ENCODE measurements at regions not wholly inside any gene's neighbourhood (a gene's known extent, or its start where the extent isn't known, plus 50 kb on each side); places are given as distances from the start of the nearest gene placed in this dataset.
A peak's percentile ranks its signal among the peaks of the same experiment; 100 is the strongest.
"Not testable (repeated sequence)": the region's sequence is repeated elsewhere in the genome, so short reads cannot be mapped to it uniquely, and the experiment has no call there.

GRCh38 chr13:99751517-99752199 lies 219.9 kb downstream of the ZIC5 start:
- no peak for DNase-seq (ENCODE audit: extremely low read depth in 1 of 11, low read depth in 9 of 11, low spot score in 4 of 11)

- no peak for DNase-seq (ENCODE audit: extremely low read depth in 1 of 11, low read depth in 9 of 11, low spot score in 4 of 11)
These were observed 220.6 kb downstream of the ZIC5 start for GRCh38 chr13:99750951-99751350.

- DNase-seq (ENCODE audit: extremely low read depth in 1 of 11, low read depth in 9 of 11, low spot score in 4 of 11): no peak
These were observed 222.1 kb downstream of the ZIC5 start for GRCh38 chr13:99749271-99750019.

- no peak for DNase-seq (ENCODE audit: extremely low read depth in 1 of 11, low read depth in 9 of 11, low spot score in 4 of 11)
These were observed 224.2 kb downstream of the ZIC5 start for GRCh38 chr13:99747403-99747710.

- peak in 1 of 11 donors; percentile 5 for DNase-seq (ENCODE audit: extremely low read depth in 1 of 11, low read depth in 9 of 11, low spot score in 4 of 11)
These were observed 224.7 kb downstream of the ZIC5 start for GRCh38 chr13:99746637-99747402.

GRCh38 chr13:99743094-99743493 lies 228.5 kb downstream of the ZIC5 start:
- DNase-seq (ENCODE audit: extremely low read depth in 1 of 11, low read depth in 9 of 11, low spot score in 4 of 11): no peak

DNA sequence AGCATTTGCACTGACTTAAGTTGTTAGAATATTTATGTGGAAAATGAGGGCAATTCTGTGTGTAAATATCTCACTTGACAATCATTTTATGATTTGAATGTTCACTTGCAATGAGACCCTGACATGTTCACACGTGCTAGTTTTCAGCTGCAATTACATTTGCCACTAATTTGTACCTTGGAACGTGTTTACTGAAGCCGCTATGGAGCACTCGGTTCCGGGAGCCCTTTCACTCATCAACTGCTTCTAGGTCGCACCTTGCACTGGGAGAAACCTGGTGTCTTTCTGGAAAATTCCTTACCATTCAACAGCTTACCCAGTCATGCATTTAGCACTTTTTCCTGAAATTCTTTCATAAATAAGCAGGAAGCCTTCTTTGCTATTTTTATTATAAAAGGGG lies 229.6 kb downstream of the ZIC5 start:
- DNase-seq (ENCODE audit: extremely low read depth in 1 of 11, low read depth in 9 of 11, low spot score in 4 of 11): no peak

DNA sequence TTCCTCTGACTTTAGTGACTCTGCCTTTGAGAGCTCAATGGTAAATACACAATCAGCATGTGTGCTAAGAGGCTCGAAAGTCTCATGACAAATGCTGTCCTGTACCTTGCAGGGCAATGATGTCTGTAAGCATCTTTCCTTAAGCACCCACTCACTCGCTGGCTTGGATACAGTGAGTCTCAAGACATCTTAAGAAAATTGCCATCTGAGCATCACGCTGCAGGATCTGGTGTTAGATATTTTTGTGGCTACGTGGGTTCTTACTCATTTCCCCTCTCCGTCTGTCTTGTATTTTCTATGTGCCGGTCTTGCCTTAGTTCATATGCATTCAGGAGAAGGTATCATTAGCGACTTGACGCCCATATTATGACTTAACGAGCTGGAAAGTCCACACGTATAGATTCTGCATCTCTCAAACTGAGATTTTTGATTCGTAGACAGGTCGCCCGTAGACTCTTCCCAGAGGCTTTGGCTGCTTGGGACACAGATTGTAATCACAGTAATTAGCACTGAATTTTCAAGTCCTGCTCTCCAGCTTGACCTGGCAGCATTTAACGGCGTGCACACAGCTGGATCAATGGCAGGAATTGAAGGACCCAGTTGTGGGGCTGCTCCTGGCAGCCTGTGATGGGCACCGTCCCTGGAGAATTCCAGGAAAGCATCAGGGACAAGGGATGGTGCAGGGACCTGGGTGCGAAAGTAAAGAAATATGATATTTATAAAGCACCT lies 231.2 kb downstream of the ZIC5 start:
- DNase-seq (ENCODE audit: extremely low read depth in 1 of 11, low read depth in 9 of 11, low spot score in 4 of 11): no peak

DNA sequence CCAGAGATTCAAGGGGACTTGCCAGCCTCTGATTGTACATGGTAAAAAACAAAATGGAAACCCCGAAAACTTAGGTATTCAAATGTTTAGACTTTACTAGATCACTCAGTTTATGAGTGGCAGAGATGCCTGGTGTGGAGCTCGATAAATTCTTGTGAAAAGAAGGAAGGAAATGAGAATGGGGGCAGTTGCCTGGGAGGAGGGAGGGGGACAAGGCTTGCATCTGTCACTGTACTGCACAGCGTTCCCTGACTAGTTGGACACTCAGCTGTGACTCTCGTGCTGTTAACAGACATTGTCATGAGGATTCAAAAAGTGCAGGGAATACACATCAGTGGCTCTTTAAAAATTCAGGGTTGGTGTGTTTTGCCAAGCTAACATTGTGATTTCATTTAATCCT lies 232.9 kb downstream of the ZIC5 start:
- DNase-seq (ENCODE audit: extremely low read depth in 1 of 11, low read depth in 9 of 11, low spot score in 4 of 11): no peak

DNA sequence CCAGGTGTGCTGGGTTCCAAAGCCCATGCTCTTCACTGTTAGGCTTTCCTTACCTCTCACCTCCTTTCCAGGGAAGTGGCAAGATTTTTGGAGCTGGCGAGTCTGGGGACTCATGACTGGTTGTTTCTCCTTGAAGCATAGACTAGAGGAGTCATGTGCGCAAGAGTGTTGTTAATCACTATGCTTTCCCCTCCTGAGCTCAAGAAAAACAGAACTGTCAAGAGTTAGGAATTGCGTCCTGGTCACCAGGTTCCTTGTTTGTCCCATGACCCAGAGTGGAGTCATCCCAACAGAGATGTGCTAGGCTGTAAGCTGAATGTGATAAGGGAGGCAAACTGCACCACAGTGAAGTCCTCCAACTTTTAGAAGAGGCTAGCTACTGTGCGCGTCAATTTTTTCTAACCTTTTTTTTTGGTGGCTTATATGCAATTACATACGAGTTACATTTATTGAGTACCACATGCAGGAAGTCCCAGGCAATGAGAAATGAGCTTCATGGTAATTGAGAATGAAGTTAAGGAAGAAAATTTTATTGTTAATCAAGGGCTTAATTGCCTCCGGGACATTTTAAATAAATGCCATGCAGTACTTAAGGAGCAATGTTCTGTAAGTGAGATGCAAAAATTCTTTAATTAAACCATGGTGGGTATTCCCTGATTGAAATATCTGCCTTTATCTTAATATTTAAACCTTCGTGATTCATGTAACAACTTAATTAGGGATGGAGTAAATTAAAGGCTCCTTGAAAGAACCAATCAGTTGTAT lies 233.9 kb downstream of the ZIC5 start:
- no peak for DNase-seq (ENCODE audit: extremely low read depth in 1 of 11, low read depth in 9 of 11, low spot score in 4 of 11)

DNA sequence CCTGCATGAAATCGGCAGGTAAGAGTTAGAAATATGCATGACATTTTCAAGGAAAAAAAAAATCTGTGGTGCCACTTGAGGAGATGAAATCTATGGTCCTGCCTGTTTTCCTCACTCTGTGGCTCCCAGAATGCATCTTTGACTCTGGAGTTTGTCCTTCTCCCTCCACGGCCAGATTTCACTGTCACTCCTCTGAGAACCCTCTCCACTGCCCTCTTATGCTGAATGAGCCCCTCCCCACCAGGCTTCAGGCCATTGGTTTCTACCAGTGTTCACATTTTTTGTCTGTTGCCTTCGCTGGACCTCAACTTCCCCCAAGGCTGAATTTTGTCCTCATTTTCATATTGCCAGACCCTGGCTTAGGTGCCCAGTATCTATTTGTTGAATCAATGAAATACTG lies 235.0 kb downstream of the ZIC5 start:
- DNase-seq (ENCODE audit: extremely low read depth in 1 of 11, low read depth in 9 of 11, low spot score in 4 of 11): no peak

GRCh38 chr13:99734013-99734693 lies 232.9 kb downstream of the TM9SF2 start:
- DNase-seq (ENCODE audit: extremely low read depth in 1 of 11, low read depth in 9 of 11, low spot score in 4 of 11): no peak

- DNase-seq (ENCODE audit: extremely low read depth in 1 of 11, low read depth in 9 of 11, low spot score in 4 of 11): no peak
These were observed 232.1 kb downstream of the TM9SF2 start for GRCh38 chr13:99733346-99733745.

DNA sequence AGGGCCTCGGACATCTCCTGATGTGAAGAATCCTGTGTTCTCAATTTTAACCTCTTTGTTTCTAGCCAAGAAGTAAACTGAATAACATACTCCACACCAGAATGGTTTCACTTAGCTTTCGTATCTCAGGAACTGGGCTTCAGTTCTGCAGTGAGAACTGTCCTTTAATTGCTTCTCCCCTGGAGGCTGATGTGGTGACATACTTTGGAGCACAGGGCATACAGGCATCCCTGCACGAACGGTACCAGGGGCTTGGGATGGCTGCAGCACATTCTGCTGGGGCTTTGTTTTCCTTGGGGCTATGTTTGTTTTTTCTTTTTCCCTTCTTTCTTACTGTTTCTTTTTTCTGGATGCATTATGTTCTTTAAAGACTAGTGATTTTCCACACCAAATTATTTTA lies 230.5 kb downstream of the TM9SF2 start:
- no peak for DNase-seq (ENCODE audit: extremely low read depth in 1 of 11, low read depth in 9 of 11, low spot score in 4 of 11)

- no peak for DNase-seq (ENCODE audit: extremely low read depth in 1 of 11, low read depth in 9 of 11, low spot score in 4 of 11)
These were observed 229.1 kb downstream of the TM9SF2 start for GRCh38 chr13:99730403-99730802.

DNA sequence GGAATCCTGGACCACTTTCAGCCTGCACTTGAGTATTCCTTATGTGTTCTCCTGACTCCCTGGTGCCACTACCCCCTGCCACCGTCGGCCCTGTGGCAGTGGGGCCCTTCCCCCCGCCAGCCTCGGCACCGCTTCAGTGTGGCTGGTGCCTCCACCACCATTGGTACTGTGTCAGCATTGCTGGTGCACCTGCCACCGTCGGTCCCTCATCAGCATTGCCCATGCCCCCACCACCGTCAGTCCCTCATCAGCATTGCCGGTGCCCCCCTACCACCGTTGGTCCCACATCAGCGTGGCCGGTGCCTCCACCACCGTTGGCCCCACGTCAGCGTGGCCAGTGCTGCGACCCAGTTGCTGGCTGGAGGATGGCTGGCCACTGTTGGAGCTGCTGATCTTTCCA lies 228.5 kb downstream of the TM9SF2 start:
- no peak for DNase-seq (ENCODE audit: extremely low read depth in 1 of 11, low read depth in 9 of 11, low spot score in 4 of 11)

DNA sequence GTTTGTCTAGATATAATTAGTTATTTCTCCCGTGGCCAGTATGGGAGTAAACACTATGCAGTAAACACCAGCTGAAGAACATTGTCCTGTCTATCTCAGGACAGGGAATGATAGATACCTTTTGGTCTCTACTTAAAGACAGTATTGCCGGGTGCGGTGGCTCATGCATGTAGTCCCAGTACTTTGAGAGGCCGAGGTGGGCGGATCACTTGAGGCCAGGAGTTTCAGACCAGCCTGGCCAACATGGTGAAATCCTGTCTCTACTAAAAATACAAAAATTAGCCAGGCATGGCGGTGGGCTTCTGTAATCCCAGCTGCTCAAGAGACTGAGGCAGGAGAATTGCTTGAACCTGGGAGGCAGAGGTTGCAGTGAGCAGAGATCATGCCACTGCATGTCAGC lies 226.4 kb downstream of the TM9SF2 start:
- not testable (repeated sequence) for DNase-seq (ENCODE audit: extremely low read depth in 1 of 11, low read depth in 9 of 11, low spot score in 4 of 11)

DNA sequence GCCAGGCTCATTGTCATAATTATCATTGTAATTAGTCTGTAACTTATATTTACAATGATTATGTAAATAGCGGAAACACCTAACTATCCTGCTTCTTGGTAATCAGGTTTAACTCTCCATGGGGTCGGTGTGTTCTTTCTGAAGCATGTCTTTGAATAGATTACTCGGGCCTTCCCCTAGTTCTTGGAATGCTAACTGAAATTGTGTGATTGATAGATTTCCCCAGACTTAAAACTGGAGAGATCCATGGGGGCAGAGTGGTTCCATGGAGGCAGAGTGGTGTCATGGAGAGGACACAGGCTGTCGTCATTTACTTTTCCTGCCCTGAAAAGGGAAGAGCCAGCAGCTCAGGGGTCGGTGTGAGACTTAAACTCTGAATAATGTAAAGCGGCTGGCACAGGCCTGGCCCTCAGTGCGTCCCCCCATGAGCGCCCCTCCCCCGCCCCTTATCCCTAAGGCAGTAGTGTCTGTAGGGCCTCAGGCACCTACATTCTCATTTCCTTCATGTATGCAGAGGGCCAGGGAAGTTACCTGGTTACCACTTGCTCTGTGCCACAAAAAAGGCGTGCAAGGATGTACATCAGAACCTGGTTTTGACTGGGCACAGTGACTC lies 225.1 kb downstream of the TM9SF2 start:
- no peak for DNase-seq (ENCODE audit: extremely low read depth in 1 of 11, low read depth in 9 of 11, low spot score in 4 of 11)
